ENCODE measurements at regions not wholly inside any gene's neighbourhood (a gene's known extent, or its start where the extent isn't known, plus 50 kb on each side); places are given as distances from the start of the nearest gene placed in this dataset.

GRCh38 chr18:28984731-28985130 lies 807.8 kb upstream of the CDH2 start:
- TF ChIP-seq CTCF (IDR thresholded peaks at IDR 0.05): no peak

GRCh38 chr18:28974504-28974903 lies 797.6 kb upstream of the CDH2 start:
- no peak for TF ChIP-seq CTCF (IDR thresholded peaks at IDR 0.05)

- no peak for TF ChIP-seq CTCF (IDR thresholded peaks at IDR 0.05)
These were observed 796.4 kb upstream of the CDH2 start for GRCh38 chr18:28973324-28973723.

GRCh38 chr18:28972333-28972907 lies 795.5 kb upstream of the CDH2 start:
- no peak for TF ChIP-seq CTCF (IDR thresholded peaks at IDR 0.05)

- TF ChIP-seq CTCF (IDR thresholded peaks at IDR 0.05): no peak
These were observed 786.6 kb upstream of the CDH2 start for GRCh38 chr18:28963481-28963880.

- TF ChIP-seq CTCF (IDR thresholded peaks at IDR 0.05): peak; percentile 75
These were observed 784.8 kb upstream of the CDH2 start for GRCh38 chr18:28961669-28962228.

- TF ChIP-seq CTCF (IDR thresholded peaks at IDR 0.05): no peak
These were observed 783.2 kb upstream of the CDH2 start for GRCh38 chr18:28960146-28960545.

- no peak for TF ChIP-seq CTCF (IDR thresholded peaks at IDR 0.05)
These were observed 775.4 kb upstream of the CDH2 start for GRCh38 chr18:28952339-28952738.
